ENCODE measurements at regions not wholly inside any gene's neighbourhood (a gene's known extent, or its start where the extent isn't known, plus 50 kb on each side); places are given as distances from the start of the nearest gene placed in this dataset.

- TF ChIP-seq HNF1A (IDR thresholded peaks at IDR 0.05; ENCODE audit: low read depth) (no peak; the same call in 1 of the 2 replicates), HNF1A (CRISPR knock-in tag; IDR thresholded peaks at IDR 0.05; ENCODE audit: borderline replicate concordance) (no peak; the same call in 1 of the 2 replicates), ZNF468 (CRISPR knock-in tag; IDR thresholded peaks at IDR 0.05) (no peak), ZGPAT (CRISPR knock-in tag; IDR thresholded peaks at IDR 0.05) (peak; percentile 49; the same call in 1 of the 2 replicates), ZMYM4 (CRISPR knock-in tag; IDR thresholded peaks at IDR 0.05) (no peak), SNAI1 (CRISPR knock-in tag; IDR thresholded peaks at IDR 0.05; ENCODE audit: borderline replicate concordance) (0 out of 2 replicates have a peak, but pooled peaks have one; percentile 19), SRSF9 (IDR thresholded peaks at IDR 0.05; ENCODE audit: borderline replicate concordance, insufficient read depth, low read depth, low read length, poor library complexity, severe bottlenecking) (no peak), TOE1 (CRISPR knock-in tag; IDR thresholded peaks at IDR 0.05) (no peak), ZMYM3 (CRISPR knock-in tag; IDR thresholded peaks at IDR 0.05) (no peak), DDIT3 (CRISPR knock-in tag; IDR thresholded peaks at IDR 0.05) (no peak), HMG20A (CRISPR knock-in tag; IDR thresholded peaks at IDR 0.05; ENCODE audit: borderline replicate concordance) (peak; percentile 57)
Measured at GRCh38 chr18:11500153-11501122, 109.0 kb upstream of the SLC35G4 start (continued).
